ENCODE measurements at regions not wholly inside any gene's neighbourhood (a gene's known extent, or its start where the extent isn't known, plus 50 kb on each side); places are given as distances from the start of the nearest gene placed in this dataset.
"Not testable (repeated sequence)": the region's sequence is repeated elsewhere in the genome, so short reads cannot be mapped to it uniquely, and the experiment has no call there.

GRCh38 chr11:97102180-97102579 is 712.4 kb downstream of the JRKL start:
- not testable (repeated sequence) for TF ChIP-seq POLR2A, CTCF (IDR thresholded peaks at IDR 0.05)
